ENCODE measurements at regions not wholly inside any gene's neighbourhood (a gene's known extent, or its start where the extent isn't known, plus 50 kb on each side); places are given as distances from the start of the nearest gene placed in this dataset.

DNA sequence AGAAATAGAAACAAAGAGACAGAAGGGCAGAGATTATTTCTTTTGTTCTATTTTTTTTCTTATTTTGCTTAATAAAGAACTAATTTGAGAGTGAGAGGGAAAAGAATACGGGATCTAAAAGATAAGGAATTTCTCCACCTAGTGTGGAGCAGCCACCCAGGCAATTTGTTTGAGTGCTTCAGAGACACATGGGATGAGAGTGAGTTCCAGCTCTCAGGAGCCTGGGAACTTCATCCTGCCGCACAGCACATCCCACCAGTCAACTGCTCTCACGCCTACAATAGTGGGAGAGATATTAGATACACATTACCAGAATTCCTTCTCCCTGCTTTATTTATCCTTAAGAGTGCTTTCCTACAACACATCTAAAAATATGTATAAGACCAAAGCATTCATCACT is 946.4 kb downstream of the PDHA2 start:
- WGBS, 2 donors = 32 to 41% methylated on average over 3 of the region's 3 CpGs
- ATAC-seq (no peak), DNase-seq (no peak)
- H3K27me3 ChIP-seq = no peaks in the 10 kb centered on the region
- no peak overlapping the region for H3K4me3 ChIP-seq
- intact Hi-C loops (cut with DNase I) = no loop called here
- TF ChIP-seq, protein P1, sequence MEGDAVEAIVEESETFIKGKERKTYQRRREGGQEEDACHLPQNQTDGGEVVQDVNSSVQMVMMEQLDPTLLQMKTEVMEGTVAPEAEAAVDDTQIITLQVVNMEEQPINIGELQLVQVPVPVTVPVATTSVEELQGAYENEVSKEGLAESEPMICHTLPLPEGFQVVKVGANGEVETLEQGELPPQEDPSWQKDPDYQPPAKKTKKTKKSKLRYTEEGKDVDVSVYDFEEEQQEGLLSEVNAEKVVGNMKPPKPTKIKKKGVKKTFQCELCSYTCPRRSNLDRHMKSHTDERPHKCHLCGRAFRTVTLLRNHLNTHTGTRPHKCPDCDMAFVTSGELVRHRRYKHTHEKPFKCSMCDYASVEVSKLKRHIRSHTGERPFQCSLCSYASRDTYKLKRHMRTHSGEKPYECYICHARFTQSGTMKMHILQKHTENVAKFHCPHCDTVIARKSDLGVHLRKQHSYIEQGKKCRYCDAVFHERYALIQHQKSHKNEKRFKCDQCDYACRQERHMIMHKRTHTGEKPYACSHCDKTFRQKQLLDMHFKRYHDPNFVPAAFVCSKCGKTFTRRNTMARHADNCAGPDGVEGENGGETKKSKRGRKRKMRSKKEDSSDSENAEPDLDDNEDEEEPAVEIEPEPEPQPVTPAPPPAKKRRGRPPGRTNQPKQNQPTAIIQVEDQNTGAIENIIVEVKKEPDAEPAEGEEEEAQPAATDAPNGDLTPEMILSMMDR (IDR thresholded peaks at IDR 0.05) = no peak
- no peak for TF ChIP-seq POLR2A (IDR thresholded peaks at IDR 0.05)
- H3K36me3 ChIP-seq (replicated peaks in 1 of 2; ENCODE audit: insufficient read depth in 1 of 2, low read depth in 2 of 2) = no peaks in the 10 kb centered on the region
- no peak overlapping the region for H3K27ac ChIP-seq
- H3K4me1 ChIP-seq = no peaks in the 10 kb centered on the region
- H3K9me3 ChIP-seq = no peaks in the 10 kb centered on the region

DNA sequence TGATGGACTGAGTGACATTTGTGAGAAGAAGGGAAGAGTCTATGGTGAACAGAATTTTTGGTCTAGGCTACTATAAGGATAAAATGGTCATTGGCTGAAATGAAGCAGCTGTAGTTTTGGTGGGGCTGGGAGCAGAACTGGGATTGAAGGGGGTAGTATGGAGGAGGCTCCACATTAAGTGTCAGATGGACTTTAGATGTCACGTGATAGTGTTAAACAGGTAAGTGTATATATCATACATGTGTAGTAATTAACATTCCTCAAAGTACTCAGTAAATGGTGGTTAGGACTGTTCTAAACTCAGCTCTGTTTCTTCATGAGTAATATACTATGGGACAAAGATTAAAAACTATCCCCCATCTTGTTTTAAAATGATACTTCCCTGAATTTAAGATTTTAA is 947.9 kb downstream of the PDHA2 start:
- H3K27ac ChIP-seq = no peak overlapping the region
- H3K4me1 ChIP-seq = no peaks in the 10 kb centered on the region
- TF ChIP-seq POLR2A (IDR thresholded peaks at IDR 0.05) = no peak
- TF ChIP-seq, protein P1 (IDR thresholded peaks at IDR 0.05) = no peak
- no peaks in the 10 kb centered on the region for H3K9me3 ChIP-seq
- no peak for DNase-seq
- no peak for ATAC-seq
- intact Hi-C loops (cut with DNase I) = no loop called here
- H3K27me3 ChIP-seq = no peaks in the 10 kb centered on the region
- WGBS, 2 donors = 61 to 69% methylated on average over 1 of the region's 1 CpG
- no peak overlapping the region for H3K4me3 ChIP-seq
- H3K36me3 ChIP-seq (replicated peaks in 1 of 2; ENCODE audit: insufficient read depth in 1 of 2, low read depth in 2 of 2) = no peaks in the 10 kb centered on the region

- no peaks in the 10 kb centered on the region for H3K36me3 ChIP-seq (replicated peaks in 1 of 2; ENCODE audit: insufficient read depth in 1 of 2, low read depth in 2 of 2)
- no peaks in the 10 kb centered on the region for H3K9me3 ChIP-seq
- intact Hi-C loops (cut with DNase I) = no loop called here
- ATAC-seq = no peak
- no peak for DNase-seq
- no peak overlapping the region for H3K4me3 ChIP-seq
- H3K27ac ChIP-seq = no peak overlapping the region
- 59 to 63% methylated on average over 2 of the region's 2 CpGs for WGBS, 2 donors
- TF ChIP-seq, protein P1 (IDR thresholded peaks at IDR 0.05) = no peak
- no peak for TF ChIP-seq POLR2A (IDR thresholded peaks at IDR 0.05)
- H3K27me3 ChIP-seq = no peaks in the 10 kb centered on the region
- no peaks in the 10 kb centered on the region for H3K4me1 ChIP-seq
Observed at GRCh38 chr4:96809563-96809962, 969.7 kb downstream of the PDHA2 start.

DNA sequence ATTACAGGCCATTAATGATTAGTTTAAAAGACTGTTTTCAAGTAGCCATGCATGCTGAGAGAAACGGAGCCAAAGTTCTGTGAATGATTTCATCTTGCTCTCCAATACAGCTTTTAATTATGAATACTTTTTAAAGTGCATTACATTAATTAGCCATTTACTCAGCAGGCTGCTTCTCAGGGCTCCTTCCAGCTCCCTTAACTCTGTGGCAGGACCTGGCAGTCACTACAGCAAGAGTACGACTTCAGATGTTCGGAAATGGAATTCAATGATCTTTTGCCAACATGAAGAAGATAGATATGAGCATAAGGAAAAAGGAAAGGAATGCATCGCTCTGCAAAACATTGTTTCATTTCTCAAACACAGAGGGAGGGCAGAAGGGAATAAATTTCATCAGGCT is 987.2 kb downstream of the PDHA2 start:
- DNase-seq = no peak
- 49 to 55% methylated on average over 4 of the region's 4 CpGs for WGBS, 2 donors

GRCh38 chr4:96833831-96834230 is 993.9 kb downstream of the PDHA2 start:
- intact Hi-C loops (cut with DNase I) = no loop called here
- DNase-seq (no peak), ATAC-seq (no peak)
- H3K36me3 ChIP-seq (replicated peaks in 1 of 2; ENCODE audit: insufficient read depth in 1 of 2, low read depth in 2 of 2) = no peaks in the 10 kb centered on the region
- no peaks in the 10 kb centered on the region for H3K9me3 ChIP-seq
- no peaks in the 10 kb centered on the region for H3K4me1 ChIP-seq
- no peaks in the 10 kb centered on the region for H3K27me3 ChIP-seq
- no peak overlapping the region for H3K27ac ChIP-seq
- TF ChIP-seq, protein P1 (IDR thresholded peaks at IDR 0.05) = no peak
- no peak for TF ChIP-seq POLR2A (IDR thresholded peaks at IDR 0.05)
- 37 to 49% methylated on average over 2 of the region's 2 CpGs for WGBS, 2 donors
- H3K4me3 ChIP-seq = no peak overlapping the region

More for the DNA sequence above, 987.2 kb downstream of the PDHA2 start:
- Histone ChIP-seq H3K4me3 (no peak overlapping the region), H3K9me3 (no peaks in the 10 kb centered on the region), H3K4me1 (no peaks in the 10 kb centered on the region), H3K27me3 (no peaks in the 10 kb centered on the region), H3K36me3 (replicated peaks in 1 of 2; ENCODE audit: insufficient read depth in 1 of 2, low read depth in 2 of 2) (no peaks in the 10 kb centered on the region), H3K27ac (no peak overlapping the region)
- no peak for ATAC-seq
- TF ChIP-seq POLR2A (IDR thresholded peaks at IDR 0.05) = no peak
- TF ChIP-seq, protein P1 (IDR thresholded peaks at IDR 0.05) = no peak
- intact Hi-C loops (cut with DNase I) = no loop called here

Data from body of pancreas (tissue), 4 donors.